WI38 (cell line): ENCODE measurements at regions not wholly inside any gene's neighbourhood (a gene's known extent, or its start where the extent isn't known, plus 50 kb on each side); places are given as distances from the start of the nearest gene placed in this dataset.

Source experiments
- H3K4me3 ChIP-seq: 2 replicates; pipeline ENCODE4 v1.5.1; 2011; ENCODE audit warnings: low read depth, mild to moderate bottlenecking, control low read depth, low read length
- TF ChIP-seq, protein P1 (sequence below): IDR thresholded peaks from 2 replicates; pipeline ENCODE4 v1.5.1; 2012; ENCODE audit warnings: low read depth, mild to moderate bottlenecking, control low read depth, low read length

DNA sequence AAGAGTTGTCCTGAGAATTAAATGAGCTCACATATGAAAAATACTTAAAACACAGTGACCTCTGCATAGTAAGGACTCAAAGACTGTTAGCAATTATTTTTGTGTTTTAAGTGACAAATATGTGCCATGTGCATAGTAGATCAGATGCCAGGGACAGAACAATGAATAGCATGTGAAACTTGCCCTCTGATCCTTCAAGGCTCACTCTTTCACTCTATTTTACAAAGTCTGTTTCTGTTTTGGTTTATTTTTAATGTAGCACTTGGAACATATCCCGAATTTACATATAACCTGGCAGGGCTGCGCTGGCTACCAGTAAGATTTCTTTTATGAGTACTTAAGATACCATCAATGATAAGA, 135.5 kb upstream of the TNFAIP3 start:
- H3K4me3 ChIP-seq, result no peak overlapping the region
- TF ChIP-seq, protein P1, sequence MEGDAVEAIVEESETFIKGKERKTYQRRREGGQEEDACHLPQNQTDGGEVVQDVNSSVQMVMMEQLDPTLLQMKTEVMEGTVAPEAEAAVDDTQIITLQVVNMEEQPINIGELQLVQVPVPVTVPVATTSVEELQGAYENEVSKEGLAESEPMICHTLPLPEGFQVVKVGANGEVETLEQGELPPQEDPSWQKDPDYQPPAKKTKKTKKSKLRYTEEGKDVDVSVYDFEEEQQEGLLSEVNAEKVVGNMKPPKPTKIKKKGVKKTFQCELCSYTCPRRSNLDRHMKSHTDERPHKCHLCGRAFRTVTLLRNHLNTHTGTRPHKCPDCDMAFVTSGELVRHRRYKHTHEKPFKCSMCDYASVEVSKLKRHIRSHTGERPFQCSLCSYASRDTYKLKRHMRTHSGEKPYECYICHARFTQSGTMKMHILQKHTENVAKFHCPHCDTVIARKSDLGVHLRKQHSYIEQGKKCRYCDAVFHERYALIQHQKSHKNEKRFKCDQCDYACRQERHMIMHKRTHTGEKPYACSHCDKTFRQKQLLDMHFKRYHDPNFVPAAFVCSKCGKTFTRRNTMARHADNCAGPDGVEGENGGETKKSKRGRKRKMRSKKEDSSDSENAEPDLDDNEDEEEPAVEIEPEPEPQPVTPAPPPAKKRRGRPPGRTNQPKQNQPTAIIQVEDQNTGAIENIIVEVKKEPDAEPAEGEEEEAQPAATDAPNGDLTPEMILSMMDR, result no peak

DNA sequence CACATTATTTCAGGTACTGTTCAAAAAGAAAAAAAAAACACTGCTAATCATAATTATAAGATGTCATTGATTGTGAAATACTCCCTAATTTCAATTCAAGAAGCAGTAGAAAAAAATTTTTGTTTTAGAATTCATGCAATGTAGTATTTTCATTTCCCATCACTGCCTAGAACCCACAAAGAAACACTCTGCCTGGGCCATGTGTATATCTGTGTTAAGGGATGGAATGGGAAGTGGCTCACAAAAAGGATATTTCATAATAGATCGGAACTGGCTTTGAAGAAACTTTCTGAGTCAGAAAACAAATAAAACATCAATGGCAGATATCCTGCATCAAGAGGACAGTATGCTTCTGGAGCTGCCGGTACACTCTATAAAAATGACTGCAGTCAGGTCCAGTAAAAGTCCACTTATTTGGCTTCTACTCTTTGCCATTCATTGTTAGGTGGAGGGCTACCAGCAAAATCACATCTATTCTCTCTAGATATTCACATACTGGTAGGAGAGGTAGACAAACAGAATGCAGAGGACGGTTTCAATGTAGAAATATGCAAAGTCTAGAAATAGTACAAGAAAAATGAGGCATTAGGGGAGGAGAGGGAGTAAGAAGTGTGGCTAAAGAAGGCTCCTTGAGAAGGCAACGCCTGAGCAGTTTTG, 135.0 kb upstream of the TNFAIP3 start:
- TF ChIP-seq, protein P1, result no peak
- H3K4me3 ChIP-seq, result no peak overlapping the region

DNA sequence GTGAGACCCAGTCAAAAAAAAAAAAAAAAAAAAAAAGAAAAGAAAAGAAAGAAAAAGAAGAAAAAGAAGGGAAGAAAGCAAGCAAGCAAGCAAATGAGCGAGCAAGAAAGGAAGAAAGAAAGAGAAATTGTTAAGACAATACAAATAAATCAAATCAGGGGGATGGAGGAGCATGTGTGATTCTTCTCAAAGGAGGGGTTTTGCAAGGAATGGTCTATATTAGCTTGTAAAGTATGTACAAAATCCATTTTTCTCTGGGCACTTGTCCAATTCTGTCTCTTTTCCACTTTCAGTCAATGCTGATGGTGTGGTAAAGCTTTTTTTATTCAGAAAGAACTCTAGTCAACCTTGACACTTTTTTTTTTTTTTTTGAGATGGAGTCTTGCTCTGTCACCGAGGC, 133.7 kb upstream of the TNFAIP3 start:
- TF ChIP-seq, protein P1, result no peak
- no peak overlapping the region for H3K4me3 ChIP-seq

DNA sequence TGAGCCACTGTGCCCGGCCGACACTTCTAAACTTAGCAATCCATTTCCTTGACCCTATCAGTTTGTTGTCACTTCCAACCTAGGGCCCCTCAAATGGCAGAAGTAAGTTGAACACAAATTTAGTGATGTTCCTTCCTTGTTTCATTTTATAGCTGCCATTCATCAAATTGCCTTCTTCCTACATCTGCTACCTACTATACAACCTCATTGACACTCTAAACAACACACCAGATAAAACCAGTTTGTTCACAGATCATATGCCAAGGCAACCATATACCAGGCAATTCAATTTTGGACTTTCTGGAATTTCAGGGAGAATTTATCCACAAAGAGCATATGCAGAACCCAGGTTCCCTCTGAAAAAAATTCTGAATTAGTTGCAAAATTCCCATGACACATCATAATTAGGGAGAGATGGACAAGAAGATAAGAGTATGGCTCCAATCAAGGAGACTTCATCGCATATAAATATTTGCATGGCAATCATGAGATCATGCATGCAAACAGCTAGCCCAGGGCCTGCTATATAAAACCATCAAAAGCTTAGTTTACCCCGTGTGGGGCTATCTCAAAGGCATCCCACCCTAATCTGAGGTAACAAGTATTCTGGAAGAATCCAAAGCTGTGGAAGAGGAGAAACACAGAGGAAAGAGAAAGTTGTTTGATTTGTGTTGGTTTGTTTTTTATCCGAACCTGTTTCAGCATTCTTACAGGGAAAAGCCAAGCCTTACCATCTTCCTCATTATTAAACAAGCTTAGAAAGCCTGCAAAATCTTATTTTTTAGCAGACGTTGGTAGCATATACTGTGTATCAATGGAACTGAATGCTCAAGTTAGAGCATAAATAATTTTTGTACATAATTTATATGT, 132.8 kb upstream of the TNFAIP3 start:
- no peak overlapping the region for H3K4me3 ChIP-seq
- TF ChIP-seq, protein P1, result no peak

DNA sequence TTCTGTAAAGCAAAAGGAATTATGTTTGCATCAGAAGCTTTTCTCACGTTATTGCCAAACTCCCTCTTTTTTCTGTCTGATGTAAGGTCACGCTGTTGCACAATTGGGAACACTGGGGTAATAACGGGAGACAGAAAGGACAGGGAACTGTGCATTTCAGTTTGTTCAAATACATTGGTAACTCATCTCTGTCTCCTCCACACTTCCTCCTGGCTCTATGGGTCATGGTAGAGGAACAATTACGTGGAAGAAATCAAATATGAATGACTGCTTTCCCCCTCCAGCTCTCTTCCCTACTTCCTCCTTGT, 132.2 kb upstream of the TNFAIP3 start:
- H3K4me3 ChIP-seq, result no peak overlapping the region
- TF ChIP-seq, protein P1, result no peak

DNA sequence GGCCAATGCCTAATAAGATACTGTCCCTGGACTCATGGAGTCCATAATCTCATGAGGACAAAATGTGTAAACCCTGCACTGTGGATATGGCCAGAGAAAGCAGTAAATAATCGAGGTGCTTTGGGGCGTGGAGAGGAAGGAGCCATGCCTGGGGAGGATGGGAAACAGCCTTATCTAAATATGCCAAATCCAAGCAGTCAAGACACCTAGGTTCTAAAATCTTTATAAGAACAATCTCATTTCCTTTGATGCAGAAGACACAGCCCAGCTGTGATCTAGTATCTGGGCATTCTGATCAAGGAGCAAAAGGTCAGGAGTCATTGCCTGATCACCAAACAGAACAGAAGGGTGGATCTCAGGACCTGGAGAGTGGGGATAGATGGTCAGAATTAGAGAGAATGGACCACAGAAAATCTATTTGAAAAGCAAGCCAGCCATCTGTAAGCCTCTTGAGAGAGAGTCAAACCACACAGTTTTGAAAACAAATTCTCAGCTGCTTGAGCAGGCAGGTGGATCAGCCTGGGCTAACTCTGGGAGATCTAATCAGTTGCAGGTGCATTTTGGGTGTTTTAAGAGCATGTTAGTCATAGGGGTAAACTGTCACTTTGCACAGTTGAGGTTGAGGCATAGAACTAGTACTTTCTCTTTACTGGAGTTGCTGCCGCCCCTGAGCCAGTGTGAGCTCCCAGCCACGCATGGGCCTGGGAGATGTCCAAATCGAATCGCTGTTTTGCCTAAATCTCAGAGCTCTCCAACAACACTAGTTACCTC, 130.8 kb upstream of the TNFAIP3 start:
- no peak overlapping the region for H3K4me3 ChIP-seq
- TF ChIP-seq, protein P1, result no peak

DNA sequence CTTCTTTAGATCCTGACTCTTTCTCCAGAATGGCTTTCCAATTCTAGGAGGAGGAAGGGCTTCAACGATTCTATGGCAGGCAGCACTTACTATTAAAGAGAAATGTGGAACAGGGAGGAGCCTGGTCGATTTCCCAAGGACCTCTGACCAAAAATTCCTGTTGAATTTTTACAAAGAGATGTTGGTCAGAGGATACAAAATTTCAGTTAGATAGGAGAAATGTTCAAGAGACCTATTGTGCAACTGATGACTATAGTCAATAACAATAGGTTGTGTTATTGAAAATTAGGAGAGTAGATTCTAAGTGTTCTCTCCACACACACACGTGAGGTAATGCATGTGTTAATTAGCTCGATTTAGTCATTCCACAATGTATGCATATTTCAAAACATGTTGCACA, 130.1 kb upstream of the TNFAIP3 start:
- H3K4me3 ChIP-seq, result no peak overlapping the region
- TF ChIP-seq, protein P1, result no peak
